GM19043 (cell line): ENCODE measurements at regions not wholly inside any gene's neighbourhood (a gene's known extent, or its start where the extent isn't known, plus 50 kb on each side); places are given as distances from the start of the nearest gene placed in this dataset.

ENCODE experiments used
- ATAC-seq: cut with Tn5 transposase; IDR thresholded peaks from one replicate; pipeline ENCODE4 v1.9.1; 2021; ENCODE audit warnings: low read depth; ENCODE audit not compliant: unreplicated experiment

GRCh38 chr3:43926055-43926454, 235.3 kb downstream of the ABHD5 start:
- no peak for ATAC-seq

GRCh38 chr3:43932921-43933320, 242.2 kb downstream of the ABHD5 start:
- no peak for ATAC-seq

- no peak for ATAC-seq
These were observed 257.3 kb downstream of the ABHD5 start for GRCh38 chr3:43948013-43948412.

DNA sequence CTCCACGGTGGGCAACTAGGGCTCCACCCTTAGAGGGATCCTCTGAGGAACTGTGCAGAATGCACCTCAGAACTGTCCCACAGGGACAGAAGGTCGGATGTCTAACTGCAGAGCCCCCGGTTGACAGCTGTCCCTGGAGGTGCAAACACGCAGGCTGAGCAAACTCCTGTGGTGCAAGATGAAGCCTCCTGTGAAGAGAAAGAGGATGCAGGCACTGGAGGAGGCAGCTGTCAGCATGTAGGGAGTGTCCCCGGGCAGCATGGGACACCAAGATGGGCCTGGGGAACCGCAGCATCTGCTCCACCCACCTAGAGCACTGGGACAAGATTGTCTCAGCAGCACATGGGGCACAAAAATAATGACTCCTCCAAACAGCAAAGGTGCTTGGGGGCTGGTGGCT, 258.9 kb downstream of the ABHD5 start:
- no peak for ATAC-seq

GRCh38 chr3:43950775-43951174, 260.0 kb downstream of the ABHD5 start:
- no peak for ATAC-seq

GRCh38 chr3:43951813-43952212, 261.1 kb downstream of the ABHD5 start:
- no peak for ATAC-seq

DNA sequence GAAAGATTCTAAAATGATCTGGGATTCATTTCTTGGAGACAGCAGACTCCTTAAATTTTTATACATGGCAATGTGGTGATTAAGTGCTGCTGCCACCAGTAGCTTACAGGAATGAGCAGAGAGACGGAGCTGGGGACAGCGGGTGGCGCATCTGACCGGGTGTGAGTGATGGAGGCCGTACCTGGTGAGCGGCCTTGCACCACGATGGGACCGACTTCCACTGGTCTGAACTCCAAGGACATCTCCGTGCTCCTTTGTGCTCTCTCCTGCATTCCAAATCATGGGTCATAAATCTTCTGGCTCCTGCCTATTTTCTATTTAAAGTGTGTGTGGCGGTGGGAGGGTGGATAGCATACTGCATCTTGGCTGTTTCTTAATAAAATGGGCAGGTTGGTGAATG, 262.6 kb downstream of the ABHD5 start:
- no peak for ATAC-seq

DNA sequence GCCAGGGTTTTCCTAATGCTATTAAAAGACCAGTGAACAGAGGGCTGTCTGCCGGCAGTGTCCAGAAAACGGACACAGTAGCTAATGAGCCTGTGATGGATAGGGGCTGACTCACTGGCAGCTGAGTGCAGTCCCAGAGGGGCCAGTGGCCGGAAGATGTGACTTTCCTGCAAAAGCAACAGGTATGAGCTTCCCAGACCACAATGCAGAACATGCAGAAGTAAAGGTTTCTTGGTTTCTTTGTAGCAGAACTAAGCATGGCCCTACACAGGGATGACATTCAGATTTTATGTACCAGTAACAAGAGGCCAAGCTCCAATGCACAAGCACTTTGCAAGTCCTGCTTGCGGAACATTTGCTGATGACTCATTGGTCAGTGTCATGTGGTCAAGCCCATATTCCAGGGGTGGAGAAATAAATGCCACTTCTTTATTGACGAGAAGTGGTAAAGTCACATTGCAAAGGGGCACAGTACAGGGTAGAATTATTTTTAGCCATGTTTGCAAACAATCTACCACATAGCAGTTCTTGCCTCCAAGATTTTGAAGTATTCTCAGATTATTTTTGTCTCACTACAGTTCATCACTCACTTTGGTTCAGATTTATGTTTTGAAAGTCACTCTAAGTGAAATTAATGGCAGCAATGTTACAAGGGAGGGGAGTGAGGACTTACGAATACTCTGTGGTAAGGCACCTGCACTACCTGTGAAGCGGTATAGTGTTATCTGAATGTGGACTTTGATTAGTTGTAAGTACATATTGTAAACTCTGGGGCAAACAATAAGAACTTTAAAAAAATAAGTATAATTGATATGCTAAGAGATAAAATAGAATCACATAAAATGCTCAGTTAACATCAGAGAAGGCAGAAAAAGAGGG, 263.3 kb downstream of the ABHD5 start:
- no peak for ATAC-seq

GRCh38 chr3:43956945-43957344, 266.2 kb downstream of the ABHD5 start:
- ATAC-seq, result no peak

DNA sequence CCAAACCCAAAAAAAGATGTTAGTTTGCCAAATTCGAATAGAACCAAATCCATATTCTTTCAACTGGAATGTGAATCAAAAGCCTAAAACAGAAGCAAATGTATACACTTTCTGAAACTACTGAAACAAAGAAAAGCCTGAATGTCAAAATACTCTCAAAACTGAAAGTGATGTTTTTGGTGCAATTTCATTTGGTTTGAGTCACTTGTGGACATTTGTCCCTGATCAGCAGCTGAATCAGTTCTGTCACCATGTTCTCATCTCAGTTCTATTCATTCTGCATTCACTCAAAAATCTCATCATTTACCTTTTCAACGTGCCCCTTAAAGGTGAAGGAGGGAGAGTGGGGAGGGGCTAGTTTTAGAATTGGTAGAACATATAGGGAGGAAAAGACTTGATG, 266.8 kb downstream of the ABHD5 start:
- ATAC-seq, result no peak

- ATAC-seq, result no peak
These were observed 267.4 kb downstream of the ABHD5 start for GRCh38 chr3:43958005-43958770.

DNA sequence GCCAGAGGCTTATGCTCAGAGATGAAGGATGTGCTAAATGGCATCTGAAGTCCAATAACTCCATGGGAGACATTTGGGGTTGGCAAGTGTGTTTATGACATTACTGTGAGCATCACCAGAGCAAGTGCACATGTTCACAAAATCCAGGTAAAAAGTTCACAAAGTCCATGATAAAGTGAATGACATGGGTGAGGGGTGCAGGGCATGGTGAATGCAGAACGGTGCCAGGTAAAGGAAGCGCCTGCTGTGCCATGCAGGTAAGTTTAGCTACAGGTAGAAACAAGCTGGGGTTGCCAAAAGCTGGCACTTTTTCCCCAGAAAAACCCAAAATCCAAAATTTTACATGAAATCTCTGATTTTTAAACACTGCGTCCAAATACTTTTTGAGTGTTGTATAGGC, 268.2 kb downstream of the ABHD5 start:
- ATAC-seq, result no peak

- ATAC-seq, result no peak
These were observed 269.0 kb downstream of the ABHD5 start for GRCh38 chr3:43959498-43960447.

DNA sequence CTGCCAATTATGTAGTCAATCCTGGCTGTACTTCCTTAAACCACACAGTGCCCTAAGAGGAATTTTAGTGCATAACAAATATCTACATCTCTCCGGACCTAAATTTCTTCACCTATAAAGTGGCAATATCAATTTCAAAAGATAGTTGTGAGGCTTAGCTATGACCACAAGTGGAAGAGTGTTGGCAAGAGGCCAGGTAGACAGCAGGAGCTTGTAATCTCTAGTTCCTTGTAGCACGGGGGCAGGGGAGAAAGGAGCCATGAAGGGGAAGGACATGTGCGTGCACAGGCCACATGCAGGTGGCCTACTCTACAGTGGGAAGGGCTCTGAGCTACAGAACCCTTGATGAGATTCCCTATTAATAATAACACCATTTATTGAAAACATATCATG, 269.7 kb downstream of the ABHD5 start:
- ATAC-seq, result no peak

GRCh38 chr3:43962043-43962442, 271.3 kb downstream of the ABHD5 start:
- no peak for ATAC-seq

DNA sequence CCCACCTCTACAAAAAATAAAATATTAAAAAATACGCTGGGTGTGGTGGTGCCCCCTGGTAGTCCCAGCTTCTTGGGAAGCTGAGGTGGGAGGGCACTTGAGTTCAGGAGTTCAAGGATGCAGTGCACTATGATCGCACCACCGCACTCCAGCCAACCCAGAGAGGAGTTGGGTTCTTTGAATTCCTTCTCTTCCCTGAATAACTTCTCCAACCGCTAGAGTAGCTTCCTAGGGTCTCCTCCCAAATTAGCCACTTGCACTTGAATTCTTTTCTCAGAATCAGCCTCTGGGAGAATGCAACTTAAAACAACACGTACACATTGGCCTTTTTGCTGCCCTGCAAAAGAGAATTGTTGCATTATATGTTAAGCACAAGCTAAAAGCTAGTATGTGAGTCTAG, 272.5 kb downstream of the ABHD5 start:
- no peak for ATAC-seq

- ATAC-seq, result no peak
These were observed 273.9 kb downstream of the ABHD5 start for GRCh38 chr3:43964640-43965039.

GRCh38 chr3:43965656-43966055, 274.9 kb downstream of the ABHD5 start:
- no peak for ATAC-seq

DNA sequence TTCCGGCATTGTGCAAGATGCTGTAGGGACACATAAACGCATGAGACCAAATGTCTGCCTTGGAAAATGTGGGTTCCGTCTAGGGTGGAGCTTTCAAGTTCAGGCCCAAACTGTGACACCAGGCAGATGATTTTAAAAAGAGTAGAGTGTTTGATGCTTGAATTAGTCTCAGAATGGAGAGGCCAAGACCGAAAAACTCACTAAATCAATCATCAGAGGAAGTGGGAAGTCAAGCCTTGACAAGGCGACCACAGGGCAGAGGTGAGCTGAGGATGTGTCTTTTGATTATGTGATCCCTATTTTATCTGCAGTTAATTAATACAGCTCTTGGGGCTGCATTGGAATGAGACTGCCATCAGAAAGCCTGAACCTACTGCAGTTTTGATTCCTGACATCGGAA, 275.4 kb downstream of the ABHD5 start:
- no peak for ATAC-seq

- no peak for ATAC-seq
These were observed 275.2 kb upstream of the TOPAZ1 start for GRCh38 chr3:43966530-43966929.

DNA sequence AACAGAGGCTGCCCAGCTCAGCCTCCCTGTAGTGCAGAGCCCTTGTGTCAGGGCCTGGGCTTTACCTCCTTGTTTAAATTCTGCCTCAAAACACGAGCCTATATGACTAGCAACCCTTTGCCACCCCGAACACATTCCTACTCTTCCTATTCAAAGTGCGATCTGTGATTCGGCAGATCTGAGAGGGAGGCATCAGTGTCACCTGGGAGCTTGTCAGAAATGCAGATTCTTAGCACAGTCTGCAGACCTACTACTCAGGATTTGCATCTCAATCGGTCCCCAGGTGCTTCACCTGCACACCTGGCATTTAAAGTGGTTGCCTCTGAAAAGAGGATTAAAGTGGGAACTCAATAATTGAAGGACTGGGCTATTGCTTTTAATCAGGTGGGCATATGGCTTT, 273.2 kb upstream of the TOPAZ1 start:
- no peak for ATAC-seq
